IMR-90 (cell line): ENCODE measurements at regions not wholly inside any gene's neighbourhood (a gene's known extent, or its start where the extent isn't known, plus 50 kb on each side); places are given as distances from the start of the nearest gene placed in this dataset.

ENCODE experiments used
- ATAC-seq: fragments of 200-7000 bp; cut with Tn5 transposase; 2 replicates; pipeline ENCODE4 v1.9.1; 2020; ENCODE audit warnings: low read depth, mild to moderate bottlenecking, moderate library complexity
- BruUV-seq: library from RNA; stranded (reverse); fragments of 400-500 nt; replicated peaks from 2 replicates; lab custom pipeline; 2021; lab: Mats Ljungman, UMichigan
- CTCF ChIA-PET: fragments of 300-600 bp; formaldehyde crosslinking; extraction: SDS; loops from one replicate; lab custom pipeline; 2021; ENCODE audit warnings: antibody characterized with exemption; lab: Yijun Ruan, JAX
- POLR2A ChIA-PET: fragments of 300-600 bp; sonication (Branson Sonifier 250); formaldehyde crosslinking; loops from one replicate; lab custom pipeline; 2022; ENCODE audit warnings: antibody characterized with exemption; ENCODE audit not compliant: unreplicated experiment; lab: Charles Lee
- DNase-seq: peaks from one replicate; pipeline ENCODE4 v3.0.0; 2013
- H2AFZ ChIP-seq: replicated peaks from 2 replicates; pipeline ENCODE3; 2013; ENCODE audit warnings: low read length, mild to moderate bottlenecking; ENCODE audit not compliant: poor library complexity
- H2AK5ac ChIP-seq: 2 replicates; pipeline ENCODE4 v1.6.1; 2013; ENCODE audit warnings: low read depth, low read length, inconsistent platforms
- H2AK9ac ChIP-seq: replicated peaks from 2 replicates; pipeline ENCODE3; 2013; ENCODE audit warnings: mild to moderate bottlenecking, low read depth, low read length, moderate library complexity; ENCODE audit not compliant: poor library complexity
- H2BK120ac ChIP-seq: 2 replicates; pipeline ENCODE4 v1.6.1; 2013; ENCODE audit warnings: low read depth, low read length, inconsistent platforms
- H2BK15ac ChIP-seq: 3 replicates; pipeline ENCODE4 v1.6.1; 2013; ENCODE audit warnings: low read depth, low read length, inconsistent platforms
- H2BK20ac ChIP-seq: 2 replicates; pipeline ENCODE4 v1.6.1; 2013; ENCODE audit warnings: low read depth, mild to moderate bottlenecking, inconsistent platforms, low read length, moderate library complexity
- H2BK5ac ChIP-seq: 2 replicates; pipeline ENCODE4 v1.6.1; 2013; ENCODE audit warnings: mild to moderate bottlenecking, low read depth, low read length, inconsistent platforms; ENCODE audit not compliant: poor library complexity, severe bottlenecking
- H3K14ac ChIP-seq: replicated peaks from 2 replicates; pipeline ENCODE4 v1.6.1; 2013; ENCODE audit warnings: low read depth, low read length, inconsistent platforms
- H3K18ac ChIP-seq: 2 replicates; pipeline ENCODE4 v1.6.1; 2013; ENCODE audit warnings: low read depth, low read length, control low read depth
- H3K23ac ChIP-seq: 2 replicates; pipeline ENCODE4 v1.6.1; 2013; ENCODE audit warnings: low read depth, low read length, inconsistent platforms
- H3K27ac ChIP-seq: 2 replicates; pipeline ENCODE4 v1.5.1; 2013; ENCODE audit warnings: mild to moderate bottlenecking, control low read depth, low read length; ENCODE audit not compliant: insufficient read depth
- H3K27me3 ChIP-seq: 2 replicates; pipeline ENCODE4 v1.6.1; 2013; ENCODE audit warnings: low read length; ENCODE audit not compliant: control insufficient read depth, insufficient read depth
- H3K36me3 ChIP-seq: 2 replicates; pipeline ENCODE4 v1.6.1; 2013; ENCODE audit warnings: low read length, mixed read lengths; ENCODE audit not compliant: control insufficient read depth, insufficient read depth
- H3K4ac ChIP-seq: 2 replicates; pipeline ENCODE4 v1.6.1; 2013; ENCODE audit warnings: low read depth, low read length, inconsistent platforms
- H3K4me1 ChIP-seq: 2 replicates; pipeline ENCODE4 v1.6.1; 2013; ENCODE audit warnings: low read length, mixed read lengths; ENCODE audit not compliant: control insufficient read depth, insufficient read depth
- H3K4me2 ChIP-seq: 2 replicates; pipeline ENCODE4 v1.6.1; 2013; ENCODE audit warnings: low read depth, mild to moderate bottlenecking, control low read depth, low read length, moderate library complexity
- H3K4me3 ChIP-seq: 2 replicates; pipeline ENCODE4 v1.5.1; 2013; ENCODE audit warnings: low read depth, mild to moderate bottlenecking, control low read depth, low read length, moderate library complexity; ENCODE audit not compliant: insufficient read depth
- H3K56ac ChIP-seq: 2 replicates; pipeline ENCODE4 v1.6.1; 2013; ENCODE audit warnings: low read length, inconsistent platforms; ENCODE audit not compliant: insufficient read depth; ENCODE audit errors: extremely low read depth
- H3K79me1 ChIP-seq, 2 experiments: 2 replicates each; pipeline ENCODE4 v1.6.1; 2013; ENCODE audit warnings: low read length in 2 of 2, inconsistent platforms in 1 of 2, low read depth in 1 of 2
- H3K9ac ChIP-seq: 2 replicates; pipeline ENCODE4 v1.6.1; 2013; ENCODE audit warnings: low read depth, low read length, control low read depth
- H3K9me1 ChIP-seq: 2 replicates; pipeline ENCODE4 v1.6.1; 2013; ENCODE audit warnings: low read length, inconsistent platforms; ENCODE audit not compliant: insufficient read depth
- H3K9me3 ChIP-seq: 2 replicates; pipeline ENCODE4 v1.6.1; 2013; ENCODE audit warnings: low read length; ENCODE audit not compliant: control insufficient read depth, insufficient read depth
- H4K20me1 ChIP-seq: 2 replicates; pipeline ENCODE4 v1.6.1; 2013; ENCODE audit warnings: low read length, inconsistent platforms; ENCODE audit not compliant: insufficient read depth
- H4K5ac ChIP-seq: 2 replicates; pipeline ENCODE4 v1.6.1; 2013; ENCODE audit warnings: mild to moderate bottlenecking, low read depth, low read length, control low read depth
- H4K8ac ChIP-seq, 2 experiments: 2 replicates each; pipeline ENCODE4 v1.6.1; 2013; ENCODE audit warnings: low read depth in 2 of 2, low read length in 2 of 2, control low read depth in 1 of 2, inconsistent platforms in 1 of 2
- H4K91ac ChIP-seq: 2 replicates; pipeline ENCODE4 v1.6.1; 2013; ENCODE audit warnings: low read depth, low read length, inconsistent platforms; ENCODE audit not compliant: insufficient read depth
- WGBS, 2 experiments: methylation state at CpG; one replicate each; pipeline versions ENCODE4 v1.1.5 to v1.1.7; 2013; ENCODE audit warnings: missing lambda C conversion rate in 2 of 2; ENCODE audit not compliant: insufficient read length in 1 of 2; ENCODE audit errors: extremely low coverage in 2 of 2; 5-methylcytosine and 5-hydroxymethylcytosine counted together
- dilution Hi-C: fragments of 300-500 bp; cut with HindIII; formaldehyde crosslinking; loops from one replicate; pipeline ENCODE4 v1.14.3; 2018; ENCODE audit warnings: low sequenced_read_pairs; ENCODE audit not compliant: unreplicated experiment
- in situ Hi-C: fragments of 300-500 bp; cut with MboI; formaldehyde crosslinking; loops from 3 replicates; pipeline ENCODE4 v1.14.3; 2019; ENCODE audit warnings: low sequenced_read_pairs, inconsistent platforms, mixed read lengths
- intact Hi-C: fragments of 100-400 bp; cut with micrococcal nuclease; formaldehyde crosslinking; loops from 2 replicates; pipeline ENCODE4 v1.10.0; 2022
- TF ChIP-seq, protein P1 (sequence below): conservative IDR thresholded peaks from 2 replicates; pipeline ENCODE4 v1.5.1; 2012; ENCODE audit warnings: mild to moderate bottlenecking, low read depth, low read length, improper control_type of control experiment

GRCh38 chr12:118537481-118537917 lies 161.1 kb downstream of the SUDS3 start:
- H4K91ac ChIP-seq: no peak overlapping the region
- H2BK20ac ChIP-seq: no peak overlapping the region
- DNase-seq (no peak), ATAC-seq (no peak)
- no TSS peak for BruUV-seq
- no peak overlapping the region for H3K23ac ChIP-seq
- TF ChIP-seq, protein P1, sequence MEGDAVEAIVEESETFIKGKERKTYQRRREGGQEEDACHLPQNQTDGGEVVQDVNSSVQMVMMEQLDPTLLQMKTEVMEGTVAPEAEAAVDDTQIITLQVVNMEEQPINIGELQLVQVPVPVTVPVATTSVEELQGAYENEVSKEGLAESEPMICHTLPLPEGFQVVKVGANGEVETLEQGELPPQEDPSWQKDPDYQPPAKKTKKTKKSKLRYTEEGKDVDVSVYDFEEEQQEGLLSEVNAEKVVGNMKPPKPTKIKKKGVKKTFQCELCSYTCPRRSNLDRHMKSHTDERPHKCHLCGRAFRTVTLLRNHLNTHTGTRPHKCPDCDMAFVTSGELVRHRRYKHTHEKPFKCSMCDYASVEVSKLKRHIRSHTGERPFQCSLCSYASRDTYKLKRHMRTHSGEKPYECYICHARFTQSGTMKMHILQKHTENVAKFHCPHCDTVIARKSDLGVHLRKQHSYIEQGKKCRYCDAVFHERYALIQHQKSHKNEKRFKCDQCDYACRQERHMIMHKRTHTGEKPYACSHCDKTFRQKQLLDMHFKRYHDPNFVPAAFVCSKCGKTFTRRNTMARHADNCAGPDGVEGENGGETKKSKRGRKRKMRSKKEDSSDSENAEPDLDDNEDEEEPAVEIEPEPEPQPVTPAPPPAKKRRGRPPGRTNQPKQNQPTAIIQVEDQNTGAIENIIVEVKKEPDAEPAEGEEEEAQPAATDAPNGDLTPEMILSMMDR: no peak
- no peak overlapping the region for H2BK15ac ChIP-seq
- intact Hi-C loops: no loop called here
- no peak overlapping the region for H3K4me2 ChIP-seq
- H3K9me3 ChIP-seq: peaks cover 21% of the 10 kb centered on the region
- H3K18ac ChIP-seq: no peak overlapping the region
- H3K56ac ChIP-seq: no peak overlapping the region
- H3K14ac ChIP-seq: no peak overlapping the region
- POLR2A ChIA-PET: no interaction called here
- H4K8ac ChIP-seq: no peak overlapping the region
- no peaks in the 10 kb centered on the region for H3K4me1 ChIP-seq
- no peaks in the 10 kb centered on the region for H3K27me3 ChIP-seq
- H3K27ac ChIP-seq: no peak overlapping the region
- CTCF ChIA-PET: no interaction called here
- no peak overlapping the region for H2BK5ac ChIP-seq
- no peaks in the 10 kb centered on the region for H3K36me3 ChIP-seq
- H4K20me1 ChIP-seq: no peaks in the 10 kb centered on the region
- H4K5ac ChIP-seq: no peak overlapping the region
- no peak overlapping the region for H3K4ac ChIP-seq
- in situ Hi-C loops: no loop called here
- WGBS, 2 experiments: no CpG with 5 or more reads among the region's 10 CpGs
- dilution Hi-C loops: no loop called here
- no peak overlapping the region for H3K4me3 ChIP-seq
- no peak overlapping the region for H3K9ac ChIP-seq
- no peaks in the 10 kb centered on the region for H3K79me1 ChIP-seq
- no peak overlapping the region for H2AK9ac ChIP-seq
- H3K9me1 ChIP-seq: no peaks in the 10 kb centered on the region
- H2AK5ac ChIP-seq: no peak overlapping the region
- H2BK120ac ChIP-seq: no peak overlapping the region
- no peak overlapping the region for H2AFZ ChIP-seq
